ENCODE measurements at regions not wholly inside any gene's neighbourhood (a gene's known extent, or its start where the extent isn't known, plus 50 kb on each side); places are given as distances from the start of the nearest gene placed in this dataset.

DNA sequence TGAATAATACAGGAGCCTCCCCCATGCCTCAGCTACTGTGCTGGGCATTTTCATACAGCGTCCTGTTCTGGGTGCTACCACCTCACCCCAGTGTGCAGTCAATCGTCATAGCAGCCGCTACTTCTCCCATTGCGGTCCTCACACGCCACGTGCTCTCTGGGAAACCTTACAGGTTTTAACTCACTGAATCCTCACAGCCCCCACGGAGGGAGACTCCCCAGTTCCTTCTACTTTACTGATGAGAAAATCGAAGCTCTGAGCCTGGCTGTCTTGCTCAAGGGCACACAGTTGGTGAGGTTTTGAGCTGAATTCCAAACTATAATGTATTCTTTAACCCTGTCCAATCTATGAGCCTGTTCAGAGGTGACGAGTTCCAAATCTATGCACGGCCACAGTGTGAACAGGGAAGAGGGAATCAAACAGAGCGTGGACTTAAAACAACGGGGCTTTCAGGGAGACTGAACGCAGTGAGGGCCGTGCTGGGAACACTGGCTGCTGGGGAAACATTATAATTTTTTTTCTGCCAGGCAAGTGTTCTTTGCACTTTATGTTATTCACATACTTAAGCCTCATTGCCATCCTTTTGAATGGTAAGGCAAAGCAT lies 421.5 kb downstream of the BRD1 start:
- no peaks in the 10 kb centered on the region for H3K4me1 ChIP-seq (ENCODE audit: control insufficient read depth in 2 of 2, insufficient read depth in 2 of 2, low read length in 2 of 2)
- H3K36me3 ChIP-seq (ENCODE audit: control insufficient read depth in 2 of 2, insufficient read depth in 2 of 2, low read length in 2 of 2), result no peaks in the 10 kb centered on the region
- no peaks in the 10 kb centered on the region for H3K27me3 ChIP-seq (ENCODE audit: control insufficient read depth in 2 of 2, insufficient read depth in 2 of 2, low read length in 2 of 2)
- no peak overlapping the region for H3K4me3 ChIP-seq (ENCODE audit: low read length in 2 of 2)
- no peak overlapping the region for H3K27ac ChIP-seq (ENCODE audit: low read depth in 2 of 2, low read length in 2 of 2)
- H3K9ac ChIP-seq (ENCODE audit: low read depth in 1 of 2, low read length in 2 of 2), result no peak overlapping the region
- no peaks in the 10 kb centered on the region for H3K9me3 ChIP-seq (ENCODE audit: control insufficient read depth in 2 of 2, low read length in 2 of 2)

DNA sequence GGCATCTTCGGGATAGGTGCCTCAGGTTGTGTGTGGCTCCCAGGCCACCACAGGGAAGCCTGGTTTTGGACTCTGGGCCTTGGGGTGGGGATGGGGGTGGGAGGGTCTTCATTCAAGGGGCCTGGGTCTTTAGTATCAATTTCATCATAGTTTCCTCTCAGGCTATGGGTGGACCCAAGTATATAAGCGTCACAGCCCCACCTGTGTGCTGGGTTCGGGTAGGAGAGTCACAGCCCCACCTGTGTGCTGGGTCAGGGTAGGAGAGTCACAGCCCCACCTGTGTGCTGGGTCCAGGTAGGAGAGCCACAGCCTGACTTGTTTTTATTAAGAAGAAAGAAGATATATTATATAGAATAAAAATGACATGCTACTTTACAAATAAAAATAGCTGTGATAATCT lies 422.1 kb downstream of the BRD1 start:
- no peaks in the 10 kb centered on the region for H3K4me1 ChIP-seq (ENCODE audit: control insufficient read depth in 2 of 2, insufficient read depth in 2 of 2, low read length in 2 of 2)
- H3K9ac ChIP-seq (ENCODE audit: low read depth in 1 of 2, low read length in 2 of 2), result no peak overlapping the region
- no peaks in the 10 kb centered on the region for H3K27me3 ChIP-seq (ENCODE audit: control insufficient read depth in 2 of 2, insufficient read depth in 2 of 2, low read length in 2 of 2)
- H3K27ac ChIP-seq (ENCODE audit: low read depth in 2 of 2, low read length in 2 of 2), result no peak overlapping the region
- no peak overlapping the region for H3K4me3 ChIP-seq (ENCODE audit: low read length in 2 of 2)
- no peaks in the 10 kb centered on the region for H3K9me3 ChIP-seq (ENCODE audit: control insufficient read depth in 2 of 2, low read length in 2 of 2)
- H3K36me3 ChIP-seq (ENCODE audit: control insufficient read depth in 2 of 2, insufficient read depth in 2 of 2, low read length in 2 of 2), result no peaks in the 10 kb centered on the region

DNA sequence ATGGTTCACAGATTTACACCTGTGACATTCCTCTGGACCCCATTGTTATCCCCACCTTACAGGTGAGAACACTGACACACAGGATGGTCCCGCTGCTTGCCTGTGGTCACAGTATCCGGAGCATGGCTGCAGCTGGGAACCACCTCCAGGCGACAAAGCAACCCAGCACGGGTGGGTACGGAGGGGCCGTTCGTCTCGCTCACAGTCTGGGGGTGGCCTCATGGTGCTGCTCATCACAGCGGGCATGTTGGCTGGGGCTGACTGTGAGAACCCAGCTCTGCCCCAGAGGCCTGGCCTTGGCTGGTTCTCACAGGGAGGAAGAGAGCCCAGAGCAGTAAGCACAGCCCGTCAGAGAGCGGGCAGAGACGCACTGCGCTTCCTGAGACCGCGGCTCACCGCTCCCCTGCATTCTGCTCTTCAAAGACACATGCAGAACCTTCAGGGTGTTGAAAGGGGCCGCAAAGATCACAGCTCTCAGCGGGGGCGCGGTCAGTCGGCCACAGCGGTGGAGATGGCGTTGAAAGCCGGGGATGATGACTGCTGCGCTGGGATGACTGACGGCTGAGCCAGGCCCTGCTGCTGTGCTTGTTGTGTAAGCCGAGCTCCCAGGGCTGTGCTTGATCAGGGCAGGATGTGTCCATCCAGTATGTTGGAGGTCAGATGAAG lies 423.0 kb downstream of the BRD1 start:
- Histone ChIP-seq H3K27ac (ENCODE audit: low read depth in 2 of 2, low read length in 2 of 2) (no peak overlapping the region), H3K27me3 (ENCODE audit: control insufficient read depth in 2 of 2, insufficient read depth in 2 of 2, low read length in 2 of 2) (no peaks in the 10 kb centered on the region), H3K4me1 (ENCODE audit: control insufficient read depth in 2 of 2, insufficient read depth in 2 of 2, low read length in 2 of 2) (no peaks in the 10 kb centered on the region), H3K9me3 (ENCODE audit: control insufficient read depth in 2 of 2, low read length in 2 of 2) (no peaks in the 10 kb centered on the region), H3K4me3 (ENCODE audit: low read length in 2 of 2) (no peak overlapping the region), H3K36me3 (ENCODE audit: control insufficient read depth in 2 of 2, insufficient read depth in 2 of 2, low read length in 2 of 2) (no peaks in the 10 kb centered on the region), H3K9ac (ENCODE audit: low read depth in 1 of 2, low read length in 2 of 2) (no peak overlapping the region)

DNA sequence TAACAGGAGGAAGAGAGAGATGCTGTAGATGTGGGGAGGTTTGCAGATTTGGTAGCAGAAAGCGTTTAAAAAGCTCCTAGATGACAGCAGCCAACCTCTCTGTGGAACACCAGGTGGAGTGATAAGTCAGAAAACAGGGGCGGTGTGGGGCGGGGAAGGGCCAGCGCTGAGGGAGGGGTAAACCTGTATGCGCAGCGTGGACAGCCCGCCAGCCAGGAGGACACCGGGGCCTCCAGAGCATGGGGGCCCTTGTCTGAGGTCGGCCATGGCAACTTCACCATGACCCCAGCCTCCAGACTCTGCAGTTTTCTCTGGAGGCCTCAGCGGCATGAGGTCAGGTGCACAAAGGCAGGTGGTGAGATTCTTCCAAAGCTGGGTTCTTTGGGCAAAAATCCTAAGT lies 423.7 kb downstream of the BRD1 start:
- Histone ChIP-seq H3K4me3 (ENCODE audit: low read length in 2 of 2) (no peak overlapping the region), H3K9ac (ENCODE audit: low read depth in 1 of 2, low read length in 2 of 2) (no peak overlapping the region), H3K4me1 (ENCODE audit: control insufficient read depth in 2 of 2, insufficient read depth in 2 of 2, low read length in 2 of 2) (no peaks in the 10 kb centered on the region), H3K27me3 (ENCODE audit: control insufficient read depth in 2 of 2, insufficient read depth in 2 of 2, low read length in 2 of 2) (no peaks in the 10 kb centered on the region), H3K36me3 (ENCODE audit: control insufficient read depth in 2 of 2, insufficient read depth in 2 of 2, low read length in 2 of 2) (no peaks in the 10 kb centered on the region), H3K9me3 (ENCODE audit: control insufficient read depth in 2 of 2, low read length in 2 of 2) (no peaks in the 10 kb centered on the region), H3K27ac (ENCODE audit: low read depth in 2 of 2, low read length in 2 of 2) (no peak overlapping the region)

DNA sequence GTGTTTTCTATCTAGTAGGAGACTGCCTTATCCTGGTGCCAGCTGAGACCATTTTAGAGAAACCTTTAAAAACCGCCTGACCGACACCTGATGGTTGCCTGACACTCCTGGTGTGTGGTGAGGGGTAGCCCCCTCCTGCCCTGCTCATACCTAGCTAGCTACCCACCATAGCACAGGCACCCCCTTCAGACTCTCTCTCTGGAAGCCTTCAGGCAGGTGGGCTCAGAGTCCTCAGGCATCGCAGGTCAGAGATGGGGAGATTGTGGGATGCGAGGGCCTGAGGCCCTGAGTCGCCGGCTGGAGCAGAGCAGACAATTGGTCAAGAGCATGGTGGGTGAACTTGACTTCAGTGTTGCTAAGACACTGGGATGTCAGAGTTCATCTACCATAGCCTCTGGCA lies 424.6 kb downstream of the BRD1 start:
- Histone ChIP-seq H3K9ac (ENCODE audit: low read depth in 1 of 2, low read length in 2 of 2) (no peak overlapping the region), H3K9me3 (ENCODE audit: control insufficient read depth in 2 of 2, low read length in 2 of 2) (no peaks in the 10 kb centered on the region), H3K4me3 (ENCODE audit: low read length in 2 of 2) (no peak overlapping the region), H3K4me1 (ENCODE audit: control insufficient read depth in 2 of 2, insufficient read depth in 2 of 2, low read length in 2 of 2) (no peaks in the 10 kb centered on the region), H3K27me3 (ENCODE audit: control insufficient read depth in 2 of 2, insufficient read depth in 2 of 2, low read length in 2 of 2) (no peaks in the 10 kb centered on the region), H3K27ac (ENCODE audit: low read depth in 2 of 2, low read length in 2 of 2) (no peak overlapping the region), H3K36me3 (ENCODE audit: control insufficient read depth in 2 of 2, insufficient read depth in 2 of 2, low read length in 2 of 2) (no peaks in the 10 kb centered on the region)

DNA sequence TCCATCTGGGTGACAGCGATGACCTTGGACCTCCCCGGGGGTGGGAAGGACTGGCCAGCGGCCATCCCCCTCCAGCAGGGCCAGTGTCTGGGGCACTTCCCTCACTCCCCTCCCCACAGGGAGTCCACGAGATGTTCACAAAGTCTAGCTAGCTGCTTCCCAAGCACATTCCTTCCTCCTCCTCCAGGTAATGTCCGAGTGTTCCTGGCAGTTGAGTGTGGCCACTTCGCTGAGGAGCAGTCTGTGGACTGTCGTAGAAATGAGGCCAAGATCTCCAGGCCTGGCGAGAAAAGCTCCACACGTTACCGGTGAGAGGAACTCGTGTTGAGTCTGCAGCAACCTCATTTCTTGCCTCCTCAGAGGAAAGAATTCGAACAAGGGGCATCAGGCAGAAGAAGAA lies 425.5 kb downstream of the BRD1 start:
- H3K4me3 ChIP-seq (ENCODE audit: low read length in 2 of 2), result no peak overlapping the region
- no peaks in the 10 kb centered on the region for H3K9me3 ChIP-seq (ENCODE audit: control insufficient read depth in 2 of 2, low read length in 2 of 2)
- H3K9ac ChIP-seq (ENCODE audit: low read depth in 1 of 2, low read length in 2 of 2), result no peak overlapping the region

GRCh38 chr22:49400941-49401598 lies 426.6 kb downstream of the BRD1 start:
- Histone ChIP-seq H3K9me3 (ENCODE audit: control insufficient read depth in 2 of 2, low read length in 2 of 2) (no peaks in the 10 kb centered on the region), H3K36me3 (ENCODE audit: control insufficient read depth in 2 of 2, insufficient read depth in 2 of 2, low read length in 2 of 2) (no peaks in the 10 kb centered on the region), H3K4me1 (ENCODE audit: control insufficient read depth in 2 of 2, insufficient read depth in 2 of 2, low read length in 2 of 2) (no peaks in the 10 kb centered on the region), H3K27me3 (ENCODE audit: control insufficient read depth in 2 of 2, insufficient read depth in 2 of 2, low read length in 2 of 2) (no peaks in the 10 kb centered on the region), H3K4me3 (ENCODE audit: low read length in 2 of 2) (no peak overlapping the region), H3K9ac (ENCODE audit: low read depth in 1 of 2, low read length in 2 of 2) (no peak overlapping the region), H3K27ac (ENCODE audit: low read depth in 2 of 2, low read length in 2 of 2) (no peak overlapping the region)

More for the DNA sequence above, 425.5 kb downstream of the BRD1 start:
- Histone ChIP-seq H3K4me1 (ENCODE audit: control insufficient read depth in 2 of 2, insufficient read depth in 2 of 2, low read length in 2 of 2) (no peaks in the 10 kb centered on the region), H3K36me3 (ENCODE audit: control insufficient read depth in 2 of 2, insufficient read depth in 2 of 2, low read length in 2 of 2) (no peaks in the 10 kb centered on the region), H3K27ac (ENCODE audit: low read depth in 2 of 2, low read length in 2 of 2) (no peak overlapping the region), H3K27me3 (ENCODE audit: control insufficient read depth in 2 of 2, insufficient read depth in 2 of 2, low read length in 2 of 2) (no peaks in the 10 kb centered on the region)

- no peaks in the 10 kb centered on the region for H3K36me3 ChIP-seq (ENCODE audit: control insufficient read depth in 2 of 2, insufficient read depth in 2 of 2, low read length in 2 of 2)
- H3K9ac ChIP-seq (ENCODE audit: low read depth in 1 of 2, low read length in 2 of 2), result no peak overlapping the region
- H3K9me3 ChIP-seq (ENCODE audit: control insufficient read depth in 2 of 2, low read length in 2 of 2), result no peaks in the 10 kb centered on the region
- no peak overlapping the region for H3K27ac ChIP-seq (ENCODE audit: low read depth in 2 of 2, low read length in 2 of 2)
- no peak overlapping the region for H3K4me3 ChIP-seq (ENCODE audit: low read length in 2 of 2)
- H3K27me3 ChIP-seq (ENCODE audit: control insufficient read depth in 2 of 2, insufficient read depth in 2 of 2, low read length in 2 of 2), result no peaks in the 10 kb centered on the region
- no peaks in the 10 kb centered on the region for H3K4me1 ChIP-seq (ENCODE audit: control insufficient read depth in 2 of 2, insufficient read depth in 2 of 2, low read length in 2 of 2)
These were observed 427.3 kb downstream of the BRD1 start for GRCh38 chr22:49400136-49400940.

DNA sequence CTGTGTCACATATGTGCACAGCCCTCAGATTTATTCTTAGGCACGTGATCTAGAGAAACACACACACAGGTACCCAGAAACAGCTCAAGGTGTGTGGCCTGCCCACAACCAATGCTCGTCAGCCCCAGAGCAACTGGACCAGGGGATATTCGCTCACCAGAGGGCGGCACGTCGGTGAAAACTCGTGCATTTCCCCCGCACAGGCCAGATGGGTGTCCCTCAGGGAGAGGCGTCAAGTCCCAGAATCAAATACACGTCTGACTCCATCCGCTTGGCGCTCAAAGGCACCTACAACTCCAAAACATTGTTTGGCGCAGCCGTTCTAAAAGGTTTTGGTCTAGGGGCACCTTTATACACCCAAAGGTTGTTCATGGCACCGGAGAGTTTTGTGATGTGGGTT lies 429.0 kb downstream of the BRD1 start:
- no peaks in the 10 kb centered on the region for H3K4me1 ChIP-seq (ENCODE audit: control insufficient read depth in 2 of 2, insufficient read depth in 2 of 2, low read length in 2 of 2)
- no peak overlapping the region for H3K4me3 ChIP-seq (ENCODE audit: low read length in 2 of 2)
- H3K9ac ChIP-seq (ENCODE audit: low read depth in 1 of 2, low read length in 2 of 2), result no peak overlapping the region
- H3K9me3 ChIP-seq (ENCODE audit: control insufficient read depth in 2 of 2, low read length in 2 of 2), result no peaks in the 10 kb centered on the region
- H3K27me3 ChIP-seq (ENCODE audit: control insufficient read depth in 2 of 2, insufficient read depth in 2 of 2, low read length in 2 of 2), result no peaks in the 10 kb centered on the region
- no peaks in the 10 kb centered on the region for H3K36me3 ChIP-seq (ENCODE audit: control insufficient read depth in 2 of 2, insufficient read depth in 2 of 2, low read length in 2 of 2)
- H3K27ac ChIP-seq (ENCODE audit: low read depth in 2 of 2, low read length in 2 of 2), result no peak overlapping the region

- H3K27ac ChIP-seq (ENCODE audit: low read depth in 2 of 2, low read length in 2 of 2), result no peak overlapping the region
- H3K9ac ChIP-seq (ENCODE audit: low read depth in 1 of 2, low read length in 2 of 2), result no peak overlapping the region
- H3K9me3 ChIP-seq (ENCODE audit: control insufficient read depth in 2 of 2, low read length in 2 of 2), result no peaks in the 10 kb centered on the region
- H3K4me3 ChIP-seq (ENCODE audit: low read length in 2 of 2), result no peak overlapping the region
- H3K27me3 ChIP-seq (ENCODE audit: control insufficient read depth in 2 of 2, insufficient read depth in 2 of 2, low read length in 2 of 2), result no peaks in the 10 kb centered on the region
- no peaks in the 10 kb centered on the region for H3K36me3 ChIP-seq (ENCODE audit: control insufficient read depth in 2 of 2, insufficient read depth in 2 of 2, low read length in 2 of 2)
- no peaks in the 10 kb centered on the region for H3K4me1 ChIP-seq (ENCODE audit: control insufficient read depth in 2 of 2, insufficient read depth in 2 of 2, low read length in 2 of 2)
These were observed 429.6 kb downstream of the BRD1 start for GRCh38 chr22:49398115-49398514.
